ENCODE measurements at regions not wholly inside any gene's neighbourhood (a gene's known extent, or its start where the extent isn't known, plus 50 kb on each side); places are given as distances from the start of the nearest gene placed in this dataset.

DNA sequence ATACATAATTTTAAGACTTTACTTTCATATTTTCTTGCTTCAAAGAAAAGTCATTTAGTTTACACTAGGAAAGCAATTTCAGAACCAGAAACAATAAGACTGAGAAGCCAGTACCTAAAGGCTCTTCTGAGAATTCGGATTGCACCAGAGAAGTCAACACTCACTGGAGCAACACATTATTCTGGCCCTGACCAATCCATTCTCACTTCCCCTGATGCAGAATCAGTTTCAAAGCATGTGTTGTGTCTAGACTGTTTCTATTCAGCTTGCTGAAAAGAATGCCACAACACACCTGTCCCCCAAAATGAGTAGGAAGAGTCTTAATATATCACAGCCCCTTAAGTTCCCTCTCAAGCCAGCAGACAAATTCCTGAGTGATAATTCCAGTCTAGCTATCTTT lies 1074.3 kb upstream of the TENM4 start:
- no peak for DNase-seq (ENCODE audit: low read depth)

- no peak for DNase-seq (ENCODE audit: low read depth)
These were observed 1071.7 kb upstream of the TENM4 start for GRCh38 chr11:80512491-80512890.

GRCh38 chr11:80505771-80506170 lies 1064.9 kb upstream of the TENM4 start:
- DNase-seq (ENCODE audit: low read depth), result no peak

- no peak for DNase-seq (ENCODE audit: low read depth)
These were observed 1063.2 kb upstream of the TENM4 start for GRCh38 chr11:80503990-80504389.

DNA sequence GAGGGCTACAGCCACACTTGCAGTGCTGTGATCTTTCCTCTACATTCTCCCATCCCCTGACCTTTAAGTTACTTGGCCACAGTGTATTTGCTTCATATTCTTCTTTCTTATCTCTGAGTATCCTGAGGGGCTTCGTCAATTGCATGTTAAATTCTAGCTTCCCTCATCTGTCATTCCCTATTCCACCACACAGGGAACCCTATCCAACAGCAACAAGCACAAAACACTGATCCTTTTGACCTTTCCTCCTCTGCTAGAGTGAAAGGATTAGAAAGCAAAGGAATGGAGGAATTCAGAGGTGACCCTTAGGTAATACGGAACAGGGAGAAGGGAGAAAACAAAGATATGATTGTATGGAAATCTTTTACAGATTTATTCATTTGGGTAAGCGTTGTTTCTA lies 1061.7 kb upstream of the TENM4 start:
- no peak for DNase-seq (ENCODE audit: low read depth)

GRCh38 chr11:80495116-80495515 lies 1054.3 kb upstream of the TENM4 start:
- DNase-seq (ENCODE audit: low read depth), result no peak

DNA sequence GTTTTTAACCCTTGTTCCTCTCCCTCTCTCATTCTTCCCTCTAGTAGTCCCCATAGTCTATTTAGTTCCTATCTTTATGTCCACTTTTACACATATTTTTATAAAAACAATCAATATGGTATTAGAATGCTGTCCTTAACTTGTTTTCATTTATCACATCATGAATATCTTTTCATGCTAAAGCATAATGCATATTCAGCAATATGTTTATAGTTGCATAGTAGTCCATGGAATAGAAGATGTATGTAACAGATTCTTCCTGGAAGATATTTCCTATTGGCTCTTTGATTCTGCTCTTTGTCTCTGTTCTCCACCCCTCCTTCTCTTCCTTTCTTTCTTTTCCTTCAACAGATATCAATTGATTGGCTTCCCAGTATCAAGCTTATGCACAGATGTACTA lies 1047.1 kb upstream of the TENM4 start:
- no peak for DNase-seq (ENCODE audit: low read depth)

DNA sequence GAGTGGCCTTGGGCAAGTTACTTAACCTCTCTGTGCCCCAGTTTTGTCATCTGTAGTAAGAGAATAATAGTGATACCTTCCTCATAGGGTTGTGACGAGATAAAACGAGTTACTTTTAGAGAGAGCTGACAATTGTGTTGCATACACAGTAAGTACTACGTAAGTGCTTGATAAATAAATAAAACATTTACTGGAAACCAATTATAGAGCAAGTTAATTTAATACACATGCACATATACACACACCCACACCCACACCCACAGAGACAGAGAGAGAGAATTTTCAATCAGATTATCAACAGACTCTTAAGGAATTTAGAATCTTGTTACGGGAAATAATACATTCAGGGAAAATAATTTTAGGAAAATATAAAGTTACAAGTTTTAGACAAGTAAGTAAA lies 1045.8 kb upstream of the TENM4 start:
- no peak for DNase-seq (ENCODE audit: low read depth)

DNA sequence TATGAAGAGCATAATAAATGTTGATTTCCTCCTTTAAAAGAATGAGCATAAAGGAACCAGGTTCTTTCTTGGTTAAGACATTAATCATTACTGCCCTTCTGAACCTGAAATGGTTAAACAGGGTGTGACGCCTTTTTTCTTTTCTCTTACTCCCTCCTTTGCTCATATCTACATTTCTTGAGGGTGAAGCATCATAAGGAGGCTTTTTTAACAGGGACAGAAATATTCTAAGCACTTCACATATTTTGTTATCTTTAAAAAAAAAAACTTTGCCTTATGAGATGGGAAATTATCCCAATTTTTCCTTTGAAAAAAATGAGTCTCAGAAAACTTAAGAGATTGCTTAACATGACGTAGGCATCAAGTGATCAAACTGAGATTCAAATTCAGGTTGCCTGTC lies 1036.3 kb upstream of the TENM4 start:
- no peak for DNase-seq (ENCODE audit: low read depth)

- no peak for DNase-seq (ENCODE audit: low read depth)
These were observed 1032.7 kb upstream of the TENM4 start for GRCh38 chr11:80473562-80473961.

DNA sequence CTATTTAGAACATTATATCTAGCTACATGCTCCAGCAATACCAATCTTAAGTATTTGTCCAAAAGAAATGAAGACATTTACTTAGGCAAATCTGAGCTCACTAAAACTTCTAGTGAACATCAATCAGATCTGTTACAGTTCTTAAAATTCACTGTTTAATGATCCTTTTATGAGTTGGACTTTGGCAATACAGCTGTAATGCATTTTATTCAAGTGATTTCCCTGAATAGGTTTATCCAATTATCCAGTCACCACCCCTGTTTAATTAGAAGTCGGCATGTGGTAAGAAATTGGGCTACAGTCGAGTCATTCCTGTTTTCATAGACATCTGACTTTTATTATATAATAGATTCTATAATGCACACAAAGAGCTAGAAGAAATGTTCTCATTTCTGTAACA lies 1029.0 kb upstream of the TENM4 start:
- no peak for DNase-seq (ENCODE audit: low read depth)

DNA sequence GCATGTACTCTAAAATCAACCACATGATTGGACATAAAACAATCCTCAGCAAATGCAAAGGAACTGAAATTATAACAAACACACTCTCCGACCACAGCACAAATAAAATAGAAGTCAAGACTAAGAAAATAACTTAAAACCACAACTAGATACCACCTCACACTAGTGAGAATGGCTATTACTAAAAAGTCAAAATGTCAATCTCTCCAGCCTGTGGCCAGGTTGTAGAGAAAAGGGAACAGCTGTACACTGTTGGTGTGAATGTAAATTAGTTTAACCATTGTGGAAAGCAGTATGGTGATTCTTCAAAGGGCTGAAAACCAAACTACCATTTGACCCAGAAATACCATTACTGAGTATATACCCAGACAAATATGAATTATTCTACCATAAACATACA lies 1025.7 kb upstream of the TENM4 start:
- no peak for DNase-seq (ENCODE audit: low read depth)

DNA sequence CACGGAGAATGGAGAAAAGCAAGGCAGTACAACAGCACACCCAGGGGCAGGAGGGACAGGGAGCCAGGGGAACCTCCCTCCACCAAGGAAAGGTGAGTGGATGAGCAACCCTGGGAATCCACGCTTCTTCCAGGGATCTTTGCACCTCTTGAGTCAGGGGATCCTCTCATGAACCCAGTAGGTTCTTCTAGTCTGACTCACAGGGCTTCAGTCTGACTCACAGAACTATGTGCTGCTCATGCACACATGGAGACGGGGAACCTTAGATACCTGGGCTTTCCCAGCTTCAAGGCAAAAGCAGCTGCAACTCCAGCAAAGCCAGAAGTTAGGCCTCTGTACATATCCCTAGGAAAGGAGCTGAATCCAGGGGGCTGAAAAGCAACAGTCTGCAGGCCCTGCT lies 1021.4 kb upstream of the TENM4 start:
- no peak for DNase-seq (ENCODE audit: low read depth)

DNA sequence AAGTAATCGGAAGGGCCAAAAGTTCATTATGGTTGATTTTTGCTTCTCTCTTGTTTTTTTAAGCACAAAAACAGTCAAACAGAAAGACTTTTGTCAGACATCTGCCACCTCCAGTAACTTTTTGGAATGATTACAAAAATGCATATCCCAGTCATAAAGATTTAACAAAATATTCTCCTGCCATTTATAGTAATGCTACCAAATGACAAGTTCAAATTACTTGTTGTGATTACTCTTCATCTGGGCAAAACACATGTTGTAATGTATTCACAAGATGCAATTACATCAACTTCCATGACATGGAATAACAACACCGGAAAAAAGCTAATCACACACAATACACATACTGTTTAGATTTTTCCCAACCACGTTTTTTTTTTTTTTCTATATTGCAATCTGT lies 1017.5 kb upstream of the TENM4 start:
- DNase-seq (ENCODE audit: low read depth), result no peak

GRCh38 chr11:80457823-80458222 lies 1017.0 kb upstream of the TENM4 start:
- DNase-seq (ENCODE audit: low read depth), result no peak

DNA sequence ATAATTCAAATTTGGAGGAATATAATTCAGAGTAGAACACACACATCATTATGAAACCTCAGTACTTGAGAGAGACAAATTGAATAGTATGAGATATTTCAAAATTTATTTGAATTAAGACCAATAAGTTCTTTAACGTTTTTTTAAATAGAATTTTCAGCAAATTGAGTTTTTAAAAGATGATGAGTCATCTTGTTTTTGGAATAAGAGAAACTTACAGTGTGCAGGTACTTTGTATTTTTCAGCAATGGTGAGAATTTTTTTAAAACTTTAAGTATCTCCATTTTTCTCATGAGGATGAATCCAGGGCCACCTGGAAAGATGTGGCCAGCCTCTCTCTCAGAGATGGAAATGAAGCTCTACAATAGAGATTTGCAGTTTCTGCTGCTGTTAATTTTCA lies 1015.0 kb upstream of the TENM4 start:
- no peak for DNase-seq (ENCODE audit: low read depth)

DNA sequence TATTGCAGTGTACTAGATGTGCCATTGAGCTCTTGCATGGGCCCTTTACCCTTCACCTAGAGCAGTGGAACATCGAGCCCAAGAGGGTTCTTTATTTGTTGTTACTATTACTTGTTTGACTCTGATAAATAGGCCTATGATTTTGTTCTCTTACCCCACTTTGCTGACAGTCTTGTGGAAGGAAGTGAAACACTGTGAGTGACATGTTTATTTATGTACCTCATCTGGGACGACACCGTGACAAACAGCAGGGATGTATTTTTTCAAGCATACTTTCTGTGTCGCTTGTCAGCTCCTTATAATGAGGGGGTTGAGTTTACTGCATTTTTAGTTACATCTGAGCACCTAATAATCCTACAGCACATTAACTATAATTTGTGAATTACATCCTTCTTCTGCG lies 1010.3 kb upstream of the TENM4 start:
- no peak for DNase-seq (ENCODE audit: low read depth)

DNA sequence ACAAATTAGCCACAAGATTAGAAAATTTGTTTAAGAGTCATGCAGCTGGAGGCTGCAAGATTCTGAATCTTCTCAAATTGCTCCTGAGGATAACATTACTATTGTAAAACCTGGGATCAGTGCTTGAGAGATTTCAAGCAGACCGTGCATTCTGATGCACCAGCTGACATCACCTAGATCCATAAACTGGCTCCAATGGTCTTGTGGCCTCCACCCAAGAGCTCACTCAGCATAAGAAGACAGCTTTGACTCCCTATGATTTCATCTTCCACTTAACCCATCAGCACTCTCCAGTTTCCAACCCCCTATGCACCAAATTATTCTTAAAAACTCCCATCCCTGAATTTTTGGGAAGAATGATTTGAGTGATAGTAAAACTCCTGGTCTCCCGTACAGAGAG lies 1007.9 kb upstream of the TENM4 start:
- no peak for DNase-seq (ENCODE audit: low read depth)

DNA sequence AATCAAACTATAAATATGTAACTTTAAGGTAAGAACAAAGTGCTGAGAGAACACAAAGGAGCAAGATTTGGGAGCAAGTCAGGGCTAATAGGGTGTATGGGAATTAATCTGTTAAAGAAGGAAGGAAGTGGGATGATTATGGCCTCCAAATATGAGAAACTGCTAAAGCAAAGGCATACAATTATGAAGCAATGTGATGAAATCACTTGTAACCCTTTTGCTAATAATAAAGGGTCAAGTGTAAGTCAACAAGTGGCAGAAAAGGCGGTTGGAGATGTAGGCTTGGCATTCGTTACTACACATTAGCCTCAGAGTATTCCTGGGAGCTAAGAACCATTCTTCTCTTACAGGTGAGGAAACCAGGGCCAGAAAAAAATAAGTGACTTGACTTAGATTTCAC lies 1002.3 kb upstream of the TENM4 start:
- DNase-seq (ENCODE audit: low read depth), result no peak

- no peak for DNase-seq (ENCODE audit: low read depth)
These were observed 1001.0 kb upstream of the TENM4 start for GRCh38 chr11:80441821-80442220.

- no peak for DNase-seq (ENCODE audit: low read depth)
These were observed 1000.0 kb upstream of the TENM4 start for GRCh38 chr11:80440835-80441234.

GRCh38 chr11:80436547-80436946 lies 995.7 kb upstream of the TENM4 start:
- no peak for DNase-seq (ENCODE audit: low read depth)

DNA sequence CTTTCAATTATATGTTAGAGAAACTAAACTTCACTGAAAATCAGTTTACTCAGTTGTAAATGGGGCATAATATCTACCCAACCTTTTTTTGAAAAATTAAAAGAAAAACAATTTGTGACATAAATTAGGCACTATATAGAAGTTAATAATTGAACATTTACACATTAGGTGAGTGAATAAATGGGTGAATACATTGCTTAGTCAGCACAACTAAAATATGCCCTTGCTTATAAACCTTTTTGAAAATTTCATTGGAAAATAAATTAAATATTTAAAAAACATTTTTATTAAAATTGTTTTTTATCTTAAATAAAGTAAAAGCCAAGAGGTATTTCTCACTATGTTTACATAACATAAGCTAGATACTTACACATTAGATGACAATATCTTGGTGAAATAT lies 994.5 kb upstream of the TENM4 start:
- DNase-seq (ENCODE audit: low read depth), result no peak

DNA sequence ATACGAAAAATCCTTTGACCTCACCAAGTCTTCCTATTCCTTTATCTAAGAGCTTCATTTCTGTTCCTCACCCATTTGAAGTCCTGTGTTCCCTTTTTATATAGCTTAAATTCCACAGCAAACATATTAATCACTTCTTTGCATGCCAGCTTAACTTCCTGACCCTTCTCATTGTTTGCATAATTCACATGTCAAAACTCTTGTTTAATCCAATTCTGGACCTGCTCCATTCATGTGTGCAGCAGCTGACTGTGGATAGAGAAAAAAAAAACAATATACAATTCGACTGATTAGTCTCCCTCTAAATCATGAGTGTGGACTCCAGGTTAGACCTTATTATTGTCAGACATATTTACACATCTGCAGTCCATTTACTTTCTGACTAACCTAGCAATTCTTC lies 991.2 kb upstream of the TENM4 start:
- DNase-seq (ENCODE audit: low read depth), result no peak

- DNase-seq (ENCODE audit: low read depth), result no peak
These were observed 983.3 kb upstream of the TENM4 start for GRCh38 chr11:80424012-80424695.
